Glutamatergic neuron (in vitro differentiated cells): ENCODE measurements at regions not wholly inside any gene's neighbourhood (a gene's known extent, or its start where the extent isn't known, plus 50 kb on each side); places are given as distances from the start of the nearest gene placed in this dataset.
"Not testable (repeated sequence)": the region's sequence is repeated elsewhere in the genome, so short reads cannot be mapped to it uniquely, and the experiment has no call there.

Source experiments
- DNase-seq: peaks from one replicate; pipeline ENCODE4 v3.0.0; 2022
- H3K27ac Mint-ChIP-seq: one replicate; pipeline ENCODE4 v1.8.0; 2020; ENCODE audit warnings: mild to moderate bottlenecking, mixed read lengths, inconsistent platforms; ENCODE audit not compliant: unreplicated experiment
- H3K27me3 Mint-ChIP-seq: one replicate; pipeline ENCODE4 v1.8.0; 2020; ENCODE audit warnings: mild to moderate bottlenecking, moderate library complexity, mixed read lengths, inconsistent platforms; ENCODE audit not compliant: unreplicated experiment
- H3K36me3 Mint-ChIP-seq: one replicate; pipeline ENCODE4 v1.8.0; 2020; ENCODE audit warnings: mild to moderate bottlenecking, mixed read lengths, inconsistent platforms; ENCODE audit not compliant: unreplicated experiment
- H3K4me1 Mint-ChIP-seq: one replicate; pipeline ENCODE4 v1.8.0; 2020; ENCODE audit warnings: mild to moderate bottlenecking, low read depth, mixed read lengths, inconsistent platforms; ENCODE audit not compliant: unreplicated experiment
- H3K4me3 Mint-ChIP-seq: one replicate; pipeline ENCODE4 v1.8.0; 2020; ENCODE audit warnings: mild to moderate bottlenecking, mixed read lengths, inconsistent platforms; ENCODE audit not compliant: unreplicated experiment
- H3K9me3 Mint-ChIP-seq: one replicate; pipeline ENCODE4 v1.8.0; 2020; ENCODE audit warnings: mild to moderate bottlenecking, moderate library complexity, mixed read lengths, inconsistent platforms; ENCODE audit not compliant: unreplicated experiment
- TF ChIP-seq, protein P1 (sequence below): fragments of 200-600 bp; sonication (generic); IDR thresholded peaks from one replicate; pipeline ENCODE4 v1.5.0; 2021; ENCODE audit not compliant: partially characterized antibody, unreplicated experiment

- no peaks in the 10 kb centered on the region for H3K9me3 Mint-ChIP-seq
- H3K36me3 Mint-ChIP-seq = no peaks in the 10 kb centered on the region
- H3K4me1 Mint-ChIP-seq = peaks cover 5% of the 10 kb centered on the region
- DNase-seq = no peak
- no peak overlapping the region for H3K4me3 Mint-ChIP-seq
- TF ChIP-seq, protein P1, sequence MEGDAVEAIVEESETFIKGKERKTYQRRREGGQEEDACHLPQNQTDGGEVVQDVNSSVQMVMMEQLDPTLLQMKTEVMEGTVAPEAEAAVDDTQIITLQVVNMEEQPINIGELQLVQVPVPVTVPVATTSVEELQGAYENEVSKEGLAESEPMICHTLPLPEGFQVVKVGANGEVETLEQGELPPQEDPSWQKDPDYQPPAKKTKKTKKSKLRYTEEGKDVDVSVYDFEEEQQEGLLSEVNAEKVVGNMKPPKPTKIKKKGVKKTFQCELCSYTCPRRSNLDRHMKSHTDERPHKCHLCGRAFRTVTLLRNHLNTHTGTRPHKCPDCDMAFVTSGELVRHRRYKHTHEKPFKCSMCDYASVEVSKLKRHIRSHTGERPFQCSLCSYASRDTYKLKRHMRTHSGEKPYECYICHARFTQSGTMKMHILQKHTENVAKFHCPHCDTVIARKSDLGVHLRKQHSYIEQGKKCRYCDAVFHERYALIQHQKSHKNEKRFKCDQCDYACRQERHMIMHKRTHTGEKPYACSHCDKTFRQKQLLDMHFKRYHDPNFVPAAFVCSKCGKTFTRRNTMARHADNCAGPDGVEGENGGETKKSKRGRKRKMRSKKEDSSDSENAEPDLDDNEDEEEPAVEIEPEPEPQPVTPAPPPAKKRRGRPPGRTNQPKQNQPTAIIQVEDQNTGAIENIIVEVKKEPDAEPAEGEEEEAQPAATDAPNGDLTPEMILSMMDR = no peak
- no peak overlapping the region for H3K27ac Mint-ChIP-seq
- no peaks in the 10 kb centered on the region for H3K27me3 Mint-ChIP-seq
These were observed 397.5 kb downstream of the DTWD2 start for GRCh38 chr5:118590806-118591205.

DNA sequence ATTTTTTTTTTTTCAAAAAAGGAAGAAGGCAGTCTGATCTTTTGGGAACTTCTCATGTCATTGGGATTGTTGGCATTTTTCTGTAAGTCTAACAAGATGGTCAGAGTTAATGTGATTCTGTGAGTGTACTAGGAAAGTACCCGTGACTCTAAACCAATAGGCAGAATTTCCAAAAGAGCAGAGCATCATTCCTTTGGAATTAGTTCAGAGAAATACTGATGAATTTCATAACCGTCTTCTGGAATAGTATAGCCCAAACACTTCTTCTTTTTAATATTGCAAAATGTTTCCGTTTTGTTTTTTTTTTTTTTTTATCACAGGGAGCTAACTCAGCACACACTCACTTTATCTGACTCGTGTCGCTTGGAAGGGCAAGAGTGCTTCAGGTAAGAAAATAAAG lies 407.4 kb downstream of the DTWD2 start:
- Mint-ChIP-seq H3K4me1 (no peaks in the 10 kb centered on the region), H3K9me3 (no peaks in the 10 kb centered on the region), H3K27me3 (peaks cover 3% of the 10 kb centered on the region), H3K4me3 (no peak overlapping the region), H3K36me3 (no peaks in the 10 kb centered on the region), H3K27ac (no peak overlapping the region)
- DNase-seq = no peak
- TF ChIP-seq, protein P1 = no peak

DNA sequence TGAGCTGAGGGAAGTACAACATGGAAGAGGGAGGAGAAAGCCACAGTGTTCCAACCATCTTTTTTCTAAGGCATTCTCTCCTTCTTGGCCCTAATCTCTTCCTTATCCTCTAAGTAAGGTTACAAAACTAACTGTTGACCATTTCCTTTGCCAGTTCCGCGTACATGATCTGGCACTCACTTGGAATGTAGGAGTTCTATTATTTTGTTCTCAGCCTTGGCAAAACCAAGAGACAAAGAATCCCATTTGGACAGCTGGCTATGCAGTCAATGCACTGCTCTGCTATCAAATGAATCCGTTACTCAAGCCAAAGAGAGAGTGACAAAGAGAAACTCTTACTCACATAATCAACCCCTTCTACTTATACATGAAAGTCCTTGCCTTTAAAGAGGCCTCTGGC lies 410.3 kb downstream of the DTWD2 start:
- Mint-ChIP-seq H3K27me3 (peaks cover 3% of the 10 kb centered on the region), H3K4me1 (no peaks in the 10 kb centered on the region), H3K27ac (no peak overlapping the region), H3K4me3 (no peak overlapping the region), H3K9me3 (peaks cover 3% of the 10 kb centered on the region), H3K36me3 (no peaks in the 10 kb centered on the region)
- DNase-seq = no peak
- TF ChIP-seq, protein P1 = no peak

DNA sequence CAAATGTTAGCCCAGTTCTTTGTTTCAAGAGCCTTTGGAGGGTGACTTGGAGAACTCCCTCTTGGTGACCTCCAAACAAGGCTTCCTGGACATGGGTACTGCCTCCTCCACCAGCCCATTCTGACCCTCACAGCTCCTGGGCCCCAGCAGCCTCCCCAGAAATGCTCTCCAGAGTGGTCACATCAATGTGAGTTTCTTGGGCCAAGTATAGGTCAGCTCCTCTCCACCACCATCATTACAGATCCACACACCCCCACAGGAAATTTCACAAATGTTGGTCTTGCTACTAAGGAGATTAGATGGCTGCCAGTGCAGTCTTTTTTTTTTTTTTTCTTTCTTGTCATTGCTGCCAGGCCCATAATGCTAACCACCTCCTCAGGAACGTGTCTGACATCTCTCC lies 410.7 kb downstream of the DTWD2 start:
- Mint-ChIP-seq H3K36me3 (no peaks in the 10 kb centered on the region), H3K9me3 (peaks cover 3% of the 10 kb centered on the region), H3K4me3 (no peak overlapping the region), H3K27ac (no peak overlapping the region), H3K4me1 (no peaks in the 10 kb centered on the region), H3K27me3 (peaks cover 3% of the 10 kb centered on the region)
- DNase-seq = no peak
- TF ChIP-seq, protein P1 = no peak

DNA sequence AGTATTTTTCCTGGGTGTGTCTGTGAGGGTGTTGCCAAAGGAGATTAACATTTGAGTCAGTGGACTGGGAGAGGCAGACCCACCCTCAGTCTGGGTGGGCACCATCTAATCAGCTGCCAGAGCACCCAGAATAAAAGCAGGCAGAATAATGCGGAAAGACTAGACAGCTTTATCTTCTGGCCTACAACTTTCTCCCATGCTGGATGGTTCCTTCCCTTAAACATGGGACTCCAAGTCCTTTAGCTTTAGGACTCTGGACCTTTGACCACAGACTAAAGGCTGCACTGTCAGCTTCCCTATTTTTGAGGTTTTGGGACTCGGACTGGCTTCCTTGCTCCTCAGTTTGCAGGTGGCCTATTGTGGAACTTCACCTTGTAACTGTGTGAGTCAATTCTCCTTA lies 418.1 kb downstream of the DTWD2 start:
- not testable (repeated sequence) for H3K4me1 Mint-ChIP-seq, H3K36me3 Mint-ChIP-seq, H3K9me3 Mint-ChIP-seq, H3K4me3 Mint-ChIP-seq, DNase-seq, H3K27ac Mint-ChIP-seq, H3K27me3 Mint-ChIP-seq

DNA sequence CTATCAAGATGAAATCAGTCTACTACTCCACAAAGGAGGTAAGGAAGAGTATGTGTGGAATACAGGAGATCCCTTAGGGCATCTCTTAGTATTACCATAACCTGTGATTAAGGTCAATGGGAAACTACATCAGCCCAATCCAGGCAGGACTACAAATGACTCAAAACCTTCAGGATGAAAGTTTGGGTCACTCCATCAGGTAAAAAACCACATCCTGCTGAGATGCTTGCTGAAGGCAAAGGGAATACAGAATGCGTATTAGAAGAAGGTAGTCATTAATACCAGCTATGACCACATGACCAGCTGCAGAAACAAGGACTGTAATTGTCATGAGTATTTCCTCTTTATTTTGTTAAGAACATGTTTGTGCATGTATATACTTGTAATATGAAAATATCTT lies 418.8 kb downstream of the DTWD2 start:
- not testable (repeated sequence) for H3K4me3 Mint-ChIP-seq, H3K36me3 Mint-ChIP-seq, H3K9me3 Mint-ChIP-seq, H3K27ac Mint-ChIP-seq, H3K27me3 Mint-ChIP-seq, DNase-seq, H3K4me1 Mint-ChIP-seq
